ENCODE measurements at regions not wholly inside any gene's neighbourhood (a gene's known extent, or its start where the extent isn't known, plus 50 kb on each side); places are given as distances from the start of the nearest gene placed in this dataset.

GRCh38 chr18:28816155-28816554 lies 639.2 kb upstream of the CDH2 start:
- Histone ChIP-seq H3K79me2 (ENCODE audit: insufficient read depth, low read length) (no peaks in the 10 kb centered on the region), H2AFZ (ENCODE audit: low read length) (no peak overlapping the region), H3K9ac (ENCODE audit: low read depth, low read length, poor library complexity, severe bottlenecking) (no peak overlapping the region), H3K4me2 (ENCODE audit: low read depth, low read length, poor library complexity, severe bottlenecking) (no peak overlapping the region), H3K9me2 (replicated peaks; ENCODE audit: low read depth, low read length) (no peaks in the 10 kb centered on the region), H3K27me3 (ENCODE audit: insufficient read depth, low read length, poor library complexity, severe bottlenecking) (no peaks in the 10 kb centered on the region), H3K4me1 (ENCODE audit: insufficient read depth, low read length, poor library complexity, severe bottlenecking) (no peaks in the 10 kb centered on the region), H4K20me1 (ENCODE audit: insufficient read depth, low read length, poor library complexity, severe bottlenecking) (no peaks in the 10 kb centered on the region), H3F3A (ENCODE audit: low read depth) (no peaks in the 10 kb centered on the region), H3K4me3 (ENCODE audit: low read length, poor library complexity, severe bottlenecking) (no peak overlapping the region), H3K36me3 (ENCODE audit: insufficient read depth, low read length) (no peaks in the 10 kb centered on the region), H3K9me3 (ENCODE audit: insufficient read depth, low read depth, low read length) (no peaks in the 10 kb centered on the region)
- TF ChIP-seq EZH2phosphoT487 (IDR thresholded peaks at IDR 0.05; ENCODE audit: borderline replicate concordance) (no peak), CTCF (conservative IDR thresholded peaks at IDR 0.05; ENCODE audit: low read length) (no peak)

- Histone ChIP-seq H3F3A (ENCODE audit: low read depth) (no peaks in the 10 kb centered on the region), H2AFZ (ENCODE audit: low read length) (no peak overlapping the region), H3K9me2 (replicated peaks; ENCODE audit: low read depth, low read length) (no peaks in the 10 kb centered on the region), H3K9me3 (ENCODE audit: insufficient read depth, low read depth, low read length) (no peaks in the 10 kb centered on the region), H3K9ac (ENCODE audit: low read depth, low read length, poor library complexity, severe bottlenecking) (no peak overlapping the region), H4K20me1 (ENCODE audit: insufficient read depth, low read length, poor library complexity, severe bottlenecking) (no peaks in the 10 kb centered on the region), H3K27me3 (ENCODE audit: insufficient read depth, low read length, poor library complexity, severe bottlenecking) (no peaks in the 10 kb centered on the region), H3K36me3 (ENCODE audit: insufficient read depth, low read length) (no peaks in the 10 kb centered on the region), H3K4me2 (ENCODE audit: low read depth, low read length, poor library complexity, severe bottlenecking) (no peak overlapping the region), H3K79me2 (ENCODE audit: insufficient read depth, low read length) (no peaks in the 10 kb centered on the region), H3K4me3 (ENCODE audit: low read length, poor library complexity, severe bottlenecking) (no peak overlapping the region), H3K4me1 (ENCODE audit: insufficient read depth, low read length, poor library complexity, severe bottlenecking) (no peaks in the 10 kb centered on the region)
- no peak for TF ChIP-seq CTCF (conservative IDR thresholded peaks at IDR 0.05; ENCODE audit: low read length)
These were observed 637.4 kb upstream of the CDH2 start for GRCh38 chr18:28814365-28814764.

GRCh38 chr18:28808373-28808772 lies 631.4 kb upstream of the CDH2 start:
- Histone ChIP-seq H3K9me2 (replicated peaks; ENCODE audit: low read depth, low read length) (no peaks in the 10 kb centered on the region), H3K9ac (ENCODE audit: low read depth, low read length, poor library complexity, severe bottlenecking) (no peak overlapping the region), H3K4me1 (ENCODE audit: insufficient read depth, low read length, poor library complexity, severe bottlenecking) (no peaks in the 10 kb centered on the region), H4K20me1 (ENCODE audit: insufficient read depth, low read length, poor library complexity, severe bottlenecking) (no peaks in the 10 kb centered on the region), H3K36me3 (ENCODE audit: insufficient read depth, low read length) (no peaks in the 10 kb centered on the region), H3K4me2 (ENCODE audit: low read depth, low read length, poor library complexity, severe bottlenecking) (no peak overlapping the region), H3K27me3 (ENCODE audit: insufficient read depth, low read length, poor library complexity, severe bottlenecking) (no peaks in the 10 kb centered on the region), H3F3A (ENCODE audit: low read depth) (no peaks in the 10 kb centered on the region), H2AFZ (ENCODE audit: low read length) (no peak overlapping the region), H3K4me3 (ENCODE audit: low read length, poor library complexity, severe bottlenecking) (no peak overlapping the region), H3K79me2 (ENCODE audit: insufficient read depth, low read length) (no peaks in the 10 kb centered on the region), H3K9me3 (ENCODE audit: insufficient read depth, low read depth, low read length) (no peaks in the 10 kb centered on the region)
- TF ChIP-seq CTCF (conservative IDR thresholded peaks at IDR 0.05; ENCODE audit: low read length) = no peak
- TF ChIP-seq EZH2phosphoT487 (IDR thresholded peaks at IDR 0.05; ENCODE audit: borderline replicate concordance) = no peak
